B cell (primary cell): ENCODE measurements at regions not wholly inside any gene's neighbourhood (a gene's known extent, or its start where the extent isn't known, plus 50 kb on each side); places are given as distances from the start of the nearest gene placed in this dataset.

Source experiments
- CTCF ChIP-seq: fragments of 200-600 bp; IDR thresholded peaks from one replicate; pipeline ENCODE4 v1.8.0; 2022; ENCODE audit warnings: antibody characterized with exemption, mild to moderate bottlenecking
- EZH2 ChIP-seq: IDR thresholded peaks from 2 replicates; pipeline ENCODE4 v1.6.1; 2012; ENCODE audit warnings: borderline replicate concordance, low read depth, mild to moderate bottlenecking, moderate library complexity, low read length; ENCODE audit not compliant: insufficient read depth, poor library complexity, severe bottlenecking

GRCh38 chr10:120719333-120719732 is 131.8 kb upstream of the WDR11 start:
- TF ChIP-seq CTCF, result no peak
- TF ChIP-seq EZH2, result no peak
